ENCODE measurements at regions not wholly inside any gene's neighbourhood (a gene's known extent, or its start where the extent isn't known, plus 50 kb on each side); places are given as distances from the start of the nearest gene placed in this dataset.

GRCh38 chr1:10853701-10854100 is 57.3 kb upstream of the CASZ1 start:
- Histone ChIP-seq H3K79me1 (ENCODE audit: low read depth, low read length) (no peaks in the 10 kb centered on the region), H2BK120ac (replicated peaks; ENCODE audit: low read depth, low read length) (no peak overlapping the region), H3K4ac (replicated peaks; ENCODE audit: insufficient read length, low read depth, low read length) (no peak overlapping the region), H4K91ac (replicated peaks; ENCODE audit: insufficient read length, low read length) (no peak overlapping the region), H3K27me3 (replicated peaks in 1 of 4; ENCODE audit: control insufficient read depth in 3 of 4, extremely low read depth in 1 of 4, insufficient read depth in 3 of 4, low read length in 3 of 4) (no peaks in the 10 kb centered on the region; a peak in 1 of 7 replicates), H3K36me3 (ENCODE audit: control insufficient read depth in 2 of 4, insufficient read depth in 4 of 4, low read length in 3 of 4) (no peaks in the 10 kb centered on the region), H3K56ac (replicated peaks; ENCODE audit: insufficient read length, low read depth, low read length) (peak overlapping the region; percentile 63), H4K8ac (ENCODE audit: extremely low read depth, insufficient read depth, low read length) (no peak overlapping the region), H3K4me2 (ENCODE audit: insufficient read depth in 1 of 2, low read depth in 2 of 2, low read length in 2 of 2) (no peak overlapping the region), H2BK20ac (ENCODE audit: low read length) (no peak overlapping the region), H3K4me1 (replicated peaks in 1 of 4; ENCODE audit: control insufficient read depth in 3 of 4, insufficient read depth in 4 of 4, low read length in 3 of 4) (no peaks in the 10 kb centered on the region; a peak in 1 of 7 replicates), H3K23me2 (ENCODE audit: low read depth, low read length) (peaks cover 9% of the 10 kb centered on the region; the same call in 1 of the 2 replicates), H4K20me1 (replicated peaks in 1 of 2; ENCODE audit: control insufficient read depth in 1 of 2, insufficient read depth in 2 of 2, low read length in 2 of 2) (peaks cover 0 to 9% of the 10 kb centered on the region in 2 experiments), H3K9ac (replicated peaks in 1 of 4; ENCODE audit: extremely low read depth in 1 of 4, low read depth in 3 of 4, low read length in 3 of 4) (no peak overlapping the region), H2BK12ac (ENCODE audit: low read depth, low read length) (peak overlapping the region; percentile 29; the same call in 1 of the 2 replicates), H4K5ac (ENCODE audit: insufficient read length, low read depth, low read length) (no peak overlapping the region), H3K23ac (ENCODE audit: insufficient read length) (no peak overlapping the region), H3K9me3 (ENCODE audit: insufficient read depth in 2 of 2, low read depth in 1 of 2, low read length in 1 of 2) (no peaks in the 10 kb centered on the region; a peak in 1 of 4 replicates), H2AK5ac (ENCODE audit: low read depth, low read length) (peak overlapping the region; percentile 90), H3K18ac (ENCODE audit: extremely low read depth, low read length) (no peak overlapping the region), H3K4me3 (ENCODE audit: extremely low read depth in 1 of 4, insufficient read depth in 2 of 4, low read depth in 3 of 4, low read length in 4 of 4) (no peak overlapping the region), H3K27ac (ENCODE audit: low read depth, low read length) (no peak overlapping the region), H3K79me2 (ENCODE audit: control insufficient read depth in 1 of 2, insufficient read depth in 2 of 2, low read length in 2 of 2) (no peaks in the 10 kb centered on the region), H2BK15ac (ENCODE audit: low read length) (no peak overlapping the region), H2BK5ac (ENCODE audit: low read depth, low read length) (no peak overlapping the region; the same call in 1 of the 2 replicates), H2AFZ (ENCODE audit: low read length) (no peak overlapping the region), H3K14ac (ENCODE audit: insufficient read length) (peak overlapping the region; percentile 43)
- no peak for FAIRE-seq
- 96% methylated on average over 2 of the region's 2 CpGs; no CpG with 5 or more reads in 1 of the 2 experiments for WGBS, 2 experiments (ENCODE audit: extremely low coverage in 1 of 2, insufficient coverage in 1 of 2, insufficient read length in 1 of 2, insufficient replicate concordance in 2 of 2, low coverage in 1 of 2, low lambda C conversion rate in 2 of 2, missing lambda C conversion rate in 1 of 2)
- DNase-seq (ENCODE audit: low read depth in 1 of 2, low spot score in 2 of 2), result no peak
- CTCF ChIA-PET (ENCODE audit: partially characterized antibody), result no interaction called here
- POLR2A ChIA-PET (ENCODE audit: partially characterized antibody), result no interaction called here
- no peak for TF ChIP-seq EP300 (IDR thresholded peaks at IDR 0.05; ENCODE audit: borderline replicate concordance in 1 of 2, low read depth in 2 of 2, low read length in 2 of 2)
- TF ChIP-seq ASH2L (IDR thresholded peaks at IDR 0.05; ENCODE audit: low read length), result no peak
- TF ChIP-seq, protein P1, sequence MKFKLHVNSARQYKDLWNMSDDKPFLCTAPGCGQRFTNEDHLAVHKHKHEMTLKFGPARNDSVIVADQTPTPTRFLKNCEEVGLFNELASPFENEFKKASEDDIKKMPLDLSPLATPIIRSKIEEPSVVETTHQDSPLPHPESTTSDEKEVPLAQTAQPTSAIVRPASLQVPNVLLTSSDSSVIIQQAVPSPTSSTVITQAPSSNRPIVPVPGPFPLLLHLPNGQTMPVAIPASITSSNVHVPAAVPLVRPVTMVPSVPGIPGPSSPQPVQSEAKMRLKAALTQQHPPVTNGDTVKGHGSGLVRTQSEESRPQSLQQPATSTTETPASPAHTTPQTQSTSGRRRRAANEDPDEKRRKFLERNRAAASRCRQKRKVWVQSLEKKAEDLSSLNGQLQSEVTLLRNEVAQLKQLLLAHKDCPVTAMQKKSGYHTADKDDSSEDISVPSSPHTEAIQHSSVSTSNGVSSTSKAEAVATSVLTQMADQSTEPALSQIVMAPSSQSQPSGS (IDR thresholded peaks at IDR 0.05; ENCODE audit: low read length), result no peak
- TF ChIP-seq EZH2 (IDR thresholded peaks at IDR 0.05; ENCODE audit: low read depth, low read length, severe bottlenecking), result no peak
- no peak for TF ChIP-seq POLR2A (IDR thresholded peaks at IDR 0.05; ENCODE audit: control extremely low read depth in 1 of 2, low read depth in 2 of 2, low read length in 2 of 2)
- TF ChIP-seq SIN3A (conservative IDR thresholded peaks at IDR 0.05 in 1 of 2, IDR thresholded peaks at IDR 0.05 in 1 of 2; ENCODE audit: low read depth in 1 of 2, low read length in 2 of 2), result no peak
- no peak for TF ChIP-seq YY1 (IDR thresholded peaks at IDR 0.05; ENCODE audit: low read depth, low read length)
- TF ChIP-seq GTF2F1 (IDR thresholded peaks at IDR 0.05; ENCODE audit: borderline replicate concordance, low read depth, low read length), result no peak
- no peak for TF ChIP-seq HDAC2 (IDR thresholded peaks at IDR 0.05; ENCODE audit: borderline replicate concordance in 1 of 2, low read depth in 2 of 2, low read length in 2 of 2)
- no peak for TF ChIP-seq TEAD4 (IDR thresholded peaks at IDR 0.05; ENCODE audit: low read depth, low read length)
- no peak for TF ChIP-seq SUZ12 (IDR thresholded peaks at IDR 0.05; ENCODE audit: low read length)
- TF ChIP-seq EGR1 (IDR thresholded peaks at IDR 0.05; ENCODE audit: borderline replicate concordance, low read depth, low read length), result no peak
- no peak for TF ChIP-seq KDM5A (IDR thresholded peaks at IDR 0.05; ENCODE audit: low read length)

Data from H1 (cell line).